Tibial nerve (tissue), 4 donors: ENCODE measurements at regions not wholly inside any gene's neighbourhood (a gene's known extent, or its start where the extent isn't known, plus 50 kb on each side); places are given as distances from the start of the nearest gene placed in this dataset.

Experiments
- EP300 ChIP-seq, 2 donors: sonication (generic); formaldehyde crosslinking; IDR thresholded peaks; one replicate each; pipeline ENCODE4 v1.6.1; 2017; ENCODE audit warnings: antibody characterized with exemption in 2 of 2, mild to moderate bottlenecking in 1 of 2
- POLR2A ChIP-seq, 2 donors: fragments of 450-650 bp; IDR thresholded peaks; one replicate each; pipeline ENCODE4 v1.6.1; 2017; ENCODE audit warnings: antibody characterized with exemption in 2 of 2, mild to moderate bottlenecking in 2 of 2, moderate library complexity in 2 of 2
- TF ChIP-seq, protein P1 (sequence below), 5 experiments: fragments of 200-600 bp in 3 of 5; fragments of 450-650 bp in 2 of 5; sonication (generic) in 3 of 5; IDR thresholded peaks; one replicate each; pipeline ENCODE4 v1.5.1; 2016 to 2019; ENCODE audit warnings: antibody characterized with exemption in 5 of 5, mild to moderate bottlenecking in 3 of 5, moderate library complexity in 2 of 5

DNA sequence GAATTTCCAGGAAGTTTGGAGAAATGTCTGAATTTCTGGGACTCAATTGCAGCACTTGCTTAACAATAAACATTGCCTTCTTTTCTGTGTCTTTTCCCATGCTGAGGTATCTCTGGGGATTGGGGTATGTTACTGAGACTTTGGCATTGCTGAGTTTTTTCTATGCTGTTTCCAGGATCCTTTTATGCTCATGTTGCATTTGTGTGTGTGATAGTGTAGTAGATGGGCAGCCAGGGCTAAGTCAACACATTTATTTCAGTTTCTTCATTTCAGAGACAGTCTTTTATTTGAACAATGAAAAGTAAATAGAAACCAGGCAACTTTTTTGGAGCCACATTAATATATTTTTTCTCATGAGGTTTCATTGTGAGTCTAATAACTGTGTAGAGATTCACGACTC, 1160.3 kb upstream of the TMEM132C start:
- TF ChIP-seq, protein P1, sequence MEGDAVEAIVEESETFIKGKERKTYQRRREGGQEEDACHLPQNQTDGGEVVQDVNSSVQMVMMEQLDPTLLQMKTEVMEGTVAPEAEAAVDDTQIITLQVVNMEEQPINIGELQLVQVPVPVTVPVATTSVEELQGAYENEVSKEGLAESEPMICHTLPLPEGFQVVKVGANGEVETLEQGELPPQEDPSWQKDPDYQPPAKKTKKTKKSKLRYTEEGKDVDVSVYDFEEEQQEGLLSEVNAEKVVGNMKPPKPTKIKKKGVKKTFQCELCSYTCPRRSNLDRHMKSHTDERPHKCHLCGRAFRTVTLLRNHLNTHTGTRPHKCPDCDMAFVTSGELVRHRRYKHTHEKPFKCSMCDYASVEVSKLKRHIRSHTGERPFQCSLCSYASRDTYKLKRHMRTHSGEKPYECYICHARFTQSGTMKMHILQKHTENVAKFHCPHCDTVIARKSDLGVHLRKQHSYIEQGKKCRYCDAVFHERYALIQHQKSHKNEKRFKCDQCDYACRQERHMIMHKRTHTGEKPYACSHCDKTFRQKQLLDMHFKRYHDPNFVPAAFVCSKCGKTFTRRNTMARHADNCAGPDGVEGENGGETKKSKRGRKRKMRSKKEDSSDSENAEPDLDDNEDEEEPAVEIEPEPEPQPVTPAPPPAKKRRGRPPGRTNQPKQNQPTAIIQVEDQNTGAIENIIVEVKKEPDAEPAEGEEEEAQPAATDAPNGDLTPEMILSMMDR (IDR thresholded peaks at IDR 0.05) = no peak
- no peak for TF ChIP-seq POLR2A (IDR thresholded peaks at IDR 0.05)
- no peak for TF ChIP-seq EP300 (IDR thresholded peaks at IDR 0.05)
